22Rv1 (cell line): ENCODE measurements at regions not wholly inside any gene's neighbourhood (a gene's known extent, or its start where the extent isn't known, plus 50 kb on each side); places are given as distances from the start of the nearest gene placed in this dataset.

ENCODE experiments used
- CTCF ChIP-seq: fragments of 450-650 bp; IDR thresholded peaks from 2 replicates; pipeline ENCODE4 v1.5.1; 2017; ENCODE audit warnings: mild to moderate bottlenecking
- ZFX ChIP-seq: fragments of 450-650 bp; IDR thresholded peaks from 2 replicates; pipeline ENCODE4 v1.6.1; 2017; ENCODE audit warnings: antibody characterized with exemption, borderline replicate concordance

DNA sequence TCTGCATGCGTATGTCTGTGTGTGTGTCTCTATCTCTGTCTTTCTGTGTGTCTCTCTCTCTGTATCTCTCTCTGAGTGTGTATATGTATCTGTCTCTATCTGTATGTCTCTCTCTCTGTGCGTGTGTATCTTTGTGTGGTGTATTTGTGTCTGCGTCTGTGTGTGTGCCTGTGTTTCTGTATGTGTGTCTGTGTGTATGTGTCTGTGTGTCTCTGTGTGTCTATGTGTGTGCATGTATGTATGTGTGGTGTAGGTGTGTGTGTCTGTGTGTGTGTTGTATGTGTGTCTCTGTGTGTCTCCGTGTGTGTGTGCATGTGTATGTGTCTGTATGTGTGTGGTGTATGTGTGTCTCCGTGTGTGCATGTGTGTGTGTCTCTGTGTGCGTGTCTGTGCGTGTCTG lies 243.0 kb upstream of the FOXQ1 start:
- TF ChIP-seq CTCF (no peak), ZFX (no peak)
